OCI-LY7 (cell line): ENCODE measurements at regions not wholly inside any gene's neighbourhood (a gene's known extent, or its start where the extent isn't known, plus 50 kb on each side); places are given as distances from the start of the nearest gene placed in this dataset.

Source experiments
- CTCF ChIP-seq: fragments of 200-600 bp; sonication (generic); conservative IDR thresholded peaks from 2 replicates; pipeline ENCODE4 v1.5.1; 2014; ENCODE audit warnings: mild to moderate bottlenecking, antibody characterized with exemption, low read length, moderate library complexity, mixed read lengths
- EZH2phosphoT487 ChIP-seq: fragments of 200-600 bp; sonication (generic); IDR thresholded peaks from 2 replicates; pipeline ENCODE4 v1.6.1; 2018; ENCODE audit warnings: low read depth, borderline replicate concordance, mild to moderate bottlenecking, mixed run types, antibody characterized with exemption, low read length, moderate library complexity, mixed read lengths

GRCh38 chr12:115700081-115700480, 577.4 kb downstream of the MED13L start:
- TF ChIP-seq CTCF (no peak), EZH2phosphoT487 (no peak)
